Mesenchymal stem cell (in vitro differentiated cells and primary cell): ENCODE measurements at regions not wholly inside any gene's neighbourhood (a gene's known extent, or its start where the extent isn't known, plus 50 kb on each side); places are given as distances from the start of the nearest gene placed in this dataset.

Experiments
- DNase-seq: peaks from one replicate; pipeline ENCODE4 v3.0.0-alpha.2; 2013
- H2AFZ ChIP-seq: one replicate; pipeline ENCODE4 v1.6.1; 2013; ENCODE audit warnings: low read depth, mild to moderate bottlenecking, control low read depth, inconsistent platforms, low read length, moderate library complexity
- H2AK5ac ChIP-seq: 2 replicates; pipeline ENCODE4 v1.6.1; 2013; ENCODE audit warnings: low read length, moderate library complexity, mild to moderate bottlenecking, inconsistent platforms; ENCODE audit not compliant: severe bottlenecking
- H2BK120ac ChIP-seq: one replicate; pipeline ENCODE4 v1.6.1; 2013; ENCODE audit warnings: low read depth, mild to moderate bottlenecking, inconsistent platforms, low read length, moderate library complexity
- H2BK12ac ChIP-seq, 2 experiments: one replicate each; pipeline ENCODE4 v1.6.1; 2013; ENCODE audit warnings: inconsistent platforms in 2 of 2, low read length in 2 of 2, mild to moderate bottlenecking in 2 of 2, moderate library complexity in 2 of 2, control low read depth in 1 of 2
- H2BK15ac ChIP-seq: one replicate; pipeline ENCODE4 v1.6.1; 2013; ENCODE audit warnings: mild to moderate bottlenecking, low read depth, inconsistent platforms; ENCODE audit not compliant: poor library complexity, severe bottlenecking
- H2BK5ac ChIP-seq: 2 replicates; pipeline ENCODE4 v1.6.1; 2013; ENCODE audit warnings: low read depth, mild to moderate bottlenecking, low read length, control low read depth, inconsistent platforms; ENCODE audit not compliant: poor library complexity, severe bottlenecking
- H3K14ac ChIP-seq, 2 experiments: one replicate each; pipeline ENCODE4 v1.6.1; 2013; ENCODE audit warnings: inconsistent platforms in 2 of 2, low read length in 2 of 2, control low read depth in 1 of 2, mild to moderate bottlenecking in 1 of 2, moderate library complexity in 1 of 2
- H3K18ac ChIP-seq, 2 experiments: one replicate each; pipeline ENCODE4 v1.6.1; 2013; ENCODE audit warnings: inconsistent platforms in 2 of 2, low read length in 2 of 2, control low read depth in 1 of 2, low read depth in 1 of 2, mild to moderate bottlenecking in 1 of 2
- H3K23ac ChIP-seq, 2 experiments: one replicate each; pipeline ENCODE4 v1.6.1; 2013; ENCODE audit warnings: inconsistent platforms in 2 of 2, low read length in 2 of 2, mild to moderate bottlenecking in 2 of 2, moderate library complexity in 2 of 2, control low read depth in 1 of 2
- H3K27ac ChIP-seq: 2 replicates; pipeline ENCODE4 v1.5.1; 2013; ENCODE audit warnings: mild to moderate bottlenecking, moderate library complexity, low read length, control low read depth, inconsistent platforms; ENCODE audit not compliant: poor library complexity, severe bottlenecking
- H3K27me3 ChIP-seq, 2 experiments: 2 replicates each; pipeline versions ENCODE4 v1.6.1 to v1.7.0; 2013; ENCODE audit warnings: low read length in 2 of 2, mild to moderate bottlenecking in 2 of 2, moderate library complexity in 2 of 2, control low read depth in 1 of 2, inconsistent platforms in 1 of 2; ENCODE audit not compliant: control insufficient read depth in 1 of 2, insufficient read depth in 1 of 2
- H3K36me3 ChIP-seq, 2 experiments: 2 replicates each; pipeline versions ENCODE4 v1.6.1 to v1.7.0; 2013; ENCODE audit warnings: low read length in 2 of 2, control low read depth in 1 of 2, inconsistent platforms in 1 of 2, low read depth in 1 of 2, mild to moderate bottlenecking in 1 of 2; ENCODE audit not compliant: insufficient read depth in 2 of 2, control insufficient read depth in 1 of 2
- H3K4ac ChIP-seq, 2 experiments: one replicate each; pipeline ENCODE4 v1.6.1; 2013; ENCODE audit warnings: inconsistent platforms in 2 of 2, low read length in 2 of 2, mild to moderate bottlenecking in 2 of 2, moderate library complexity in 2 of 2, control low read depth in 1 of 2, low read depth in 1 of 2
- H3K4me1 ChIP-seq: 2 replicates; pipeline ENCODE4 v1.6.1; 2013; ENCODE audit warnings: low read depth, low read length, control low read depth; ENCODE audit not compliant: control insufficient read depth, insufficient read depth
- H3K4me2 ChIP-seq: 2 replicates; pipeline ENCODE4 v1.6.1; 2013; ENCODE audit warnings: low read length, mild to moderate bottlenecking, inconsistent platforms; ENCODE audit not compliant: poor library complexity, severe bottlenecking
- H3K4me3 ChIP-seq, 2 experiments: 2 replicates each; pipeline versions ENCODE4 v1.5.1 to v1.7.0; 2013; ENCODE audit warnings: low read length in 2 of 2, mild to moderate bottlenecking in 2 of 2, control low read depth in 1 of 2, low read depth in 1 of 2; ENCODE audit not compliant: insufficient read depth in 1 of 2
- H3K79me1 ChIP-seq: replicated peaks from 2 replicates; pipeline ENCODE4 v1.6.1; 2013; ENCODE audit warnings: mild to moderate bottlenecking, control low read depth, low read length, inconsistent platforms; ENCODE audit not compliant: poor library complexity, severe bottlenecking
- H3K9ac ChIP-seq: 2 replicates; pipeline ENCODE4 v1.7.0; 2013; ENCODE audit warnings: mild to moderate bottlenecking, low read length, moderate library complexity
- H3K9me3 ChIP-seq: 2 replicates; pipeline ENCODE4 v1.7.0; 2013; ENCODE audit warnings: mild to moderate bottlenecking, low read length; ENCODE audit not compliant: control insufficient read depth
- H4K8ac ChIP-seq: one replicate; pipeline ENCODE4 v1.6.1; 2013; ENCODE audit warnings: inconsistent platforms, mild to moderate bottlenecking, low read length, moderate library complexity
- H4K91ac ChIP-seq: one replicate; pipeline ENCODE4 v1.6.1; 2013; ENCODE audit warnings: mild to moderate bottlenecking, low read length, inconsistent platforms
- WGBS: methylation state at CpG from one replicate; pipeline ENCODE4 v1.1.7; 2013; ENCODE audit warnings: mixed read lengths; 5-methylcytosine and 5-hydroxymethylcytosine counted together

GRCh38 chr5:124856726-124857125 is 110.3 kb upstream of the ZNF608 start:
- DNase-seq = no peak
- Histone ChIP-seq H2BK12ac (no peak overlapping the region), H2BK120ac (no peak overlapping the region), H2BK5ac (no peak overlapping the region), H4K8ac (no peak overlapping the region), H2AK5ac (no peak overlapping the region), H2AFZ (no peak overlapping the region), H3K4me3 (no peak overlapping the region), H2BK15ac (no peak overlapping the region), H3K4me2 (no peak overlapping the region), H3K4ac (no peak overlapping the region), H3K4me1 (no peaks in the 10 kb centered on the region), H3K9me3 (no peaks in the 10 kb centered on the region), H3K27me3 (no peaks in the 10 kb centered on the region), H3K23ac (no peak overlapping the region), H3K9ac (no peak overlapping the region), H3K27ac (no peak overlapping the region), H3K79me1 (no peaks in the 10 kb centered on the region), H3K18ac (no peak overlapping the region), H3K14ac (no peak overlapping the region), H4K91ac (no peak overlapping the region), H3K36me3 (no peaks in the 10 kb centered on the region)
- WGBS = 100% methylated on average over 2 of the region's 3 CpGs

GRCh38 chr5:124858612-124859011 is 112.2 kb upstream of the ZNF608 start:
- no peak overlapping the region for H2BK12ac ChIP-seq
- no peak overlapping the region for H3K18ac ChIP-seq
- no peak overlapping the region for H3K9ac ChIP-seq
- no peak overlapping the region for H3K4ac ChIP-seq
- no peaks in the 10 kb centered on the region for H3K27me3 ChIP-seq
- no peaks in the 10 kb centered on the region for H3K4me1 ChIP-seq
- H2BK15ac ChIP-seq = no peak overlapping the region
- no peak for DNase-seq
- no peak overlapping the region for H4K91ac ChIP-seq
- no peak overlapping the region for H2AK5ac ChIP-seq
- no peak overlapping the region for H3K14ac ChIP-seq
- H2AFZ ChIP-seq = no peak overlapping the region
- H3K23ac ChIP-seq = no peak overlapping the region
- no peaks in the 10 kb centered on the region for H3K79me1 ChIP-seq
- WGBS = 90% methylated on average over 1 of the region's 2 CpGs
- H2BK5ac ChIP-seq = no peak overlapping the region
- H2BK120ac ChIP-seq = no peak overlapping the region
- H3K36me3 ChIP-seq = no peaks in the 10 kb centered on the region
- no peaks in the 10 kb centered on the region for H3K9me3 ChIP-seq
- no peak overlapping the region for H4K8ac ChIP-seq
- H3K27ac ChIP-seq = no peak overlapping the region
- peak overlapping the region in 1 of 2 experiments; percentile 57 for H3K4me3 ChIP-seq
- H3K4me2 ChIP-seq = no peak overlapping the region

- Histone ChIP-seq H2AFZ (no peak overlapping the region), H2BK12ac (no peak overlapping the region), H3K4me1 (no peaks in the 10 kb centered on the region), H3K23ac (no peak overlapping the region), H3K9me3 (no peaks in the 10 kb centered on the region), H3K27me3 (no peaks in the 10 kb centered on the region), H3K27ac (no peak overlapping the region), H2BK120ac (no peak overlapping the region), H3K79me1 (no peaks in the 10 kb centered on the region), H4K8ac (no peak overlapping the region), H2AK5ac (no peak overlapping the region), H3K4me3 (peak overlapping the region in 1 of 2 experiments; percentile 57), H3K14ac (no peak overlapping the region), H2BK5ac (no peak overlapping the region), H2BK15ac (no peak overlapping the region), H3K4ac (no peak overlapping the region), H3K36me3 (no peaks in the 10 kb centered on the region), H3K18ac (peak overlapping the region in 1 of 2 experiments; percentile 5), H3K9ac (no peak overlapping the region), H4K91ac (no peak overlapping the region), H3K4me2 (no peak overlapping the region)
- DNase-seq = no peak
- WGBS = 96% methylated on average over 4 of the region's 4 CpGs
Observed at GRCh38 chr5:124859027-124859426, 112.6 kb upstream of the ZNF608 start.

GRCh38 chr5:124859556-124860290 is 113.3 kb upstream of the ZNF608 start:
- no peak overlapping the region for H2BK12ac ChIP-seq
- H3K23ac ChIP-seq = no peak overlapping the region
- H2BK5ac ChIP-seq = no peak overlapping the region
- H3K27ac ChIP-seq = no peak overlapping the region
- no peaks in the 10 kb centered on the region for H3K27me3 ChIP-seq
- no peak overlapping the region for H3K4me3 ChIP-seq
- H3K14ac ChIP-seq = no peak overlapping the region
- H3K18ac ChIP-seq = no peak overlapping the region
- H3K9me3 ChIP-seq = no peaks in the 10 kb centered on the region
- no peak overlapping the region for H3K9ac ChIP-seq
- H2BK15ac ChIP-seq = no peak overlapping the region
- H3K79me1 ChIP-seq = no peaks in the 10 kb centered on the region
- no peak overlapping the region for H3K4ac ChIP-seq
- no peak overlapping the region for H4K91ac ChIP-seq
- no peak for DNase-seq
- no peak overlapping the region for H2AFZ ChIP-seq
- no peaks in the 10 kb centered on the region for H3K36me3 ChIP-seq
- no peak overlapping the region for H4K8ac ChIP-seq
- no peaks in the 10 kb centered on the region for H3K4me1 ChIP-seq
- H2AK5ac ChIP-seq = no peak overlapping the region
- no CpG with 5 or more reads among the region's 3 CpGs for WGBS
- no peak overlapping the region for H2BK120ac ChIP-seq
- no peak overlapping the region for H3K4me2 ChIP-seq
